Fibroblast of mammary gland (primary cell): ENCODE measurements at regions not wholly inside any gene's neighbourhood (a gene's known extent, or its start where the extent isn't known, plus 50 kb on each side); places are given as distances from the start of the nearest gene placed in this dataset.

Source experiments
- DNase-seq: peaks from one replicate; pipeline ENCODE4 v3.0.0-alpha.2; 2010; ENCODE audit warnings: low read depth
- H3K4me3 ChIP-seq: 2 replicates; pipeline ENCODE4 v1.5.1; 2011; ENCODE audit warnings: low read depth, mild to moderate bottlenecking, low read length, moderate library complexity; ENCODE audit not compliant: control insufficient read depth
- CTCF ChIP-seq: conservative IDR thresholded peaks from 2 replicates; pipeline ENCODE4 v1.5.1; 2011; ENCODE audit warnings: low read depth, low read length, inconsistent platforms; ENCODE audit not compliant: control insufficient read depth, insufficient read depth

- no peak for TF ChIP-seq CTCF
- H3K4me3 ChIP-seq = no peak overlapping the region
- no peak for DNase-seq
Observed at GRCh38 chr9:13876741-13877140, 437.2 kb downstream of the NFIB start.

- no peak for TF ChIP-seq CTCF
- no peak overlapping the region for H3K4me3 ChIP-seq
- DNase-seq = no peak
Observed at GRCh38 chr9:13873203-13873602, 440.7 kb downstream of the NFIB start.

- DNase-seq = no peak
- H3K4me3 ChIP-seq = no peak overlapping the region
- no peak for TF ChIP-seq CTCF
Observed at GRCh38 chr9:13868336-13868735, 445.6 kb downstream of the NFIB start.

- no peak for TF ChIP-seq CTCF
- H3K4me3 ChIP-seq = no peak overlapping the region
- peak; percentile 28 for DNase-seq
Observed at GRCh38 chr9:13865869-13866268, 448.1 kb downstream of the NFIB start.

- H3K4me3 ChIP-seq = no peak overlapping the region
- DNase-seq = peak; percentile 49
- no peak for TF ChIP-seq CTCF
Observed at GRCh38 chr9:13863112-13863511, 450.8 kb downstream of the NFIB start.

GRCh38 chr9:13862654-13863053 lies 451.3 kb downstream of the NFIB start:
- DNase-seq = no peak
- no peak overlapping the region for H3K4me3 ChIP-seq
- TF ChIP-seq CTCF = no peak

- TF ChIP-seq CTCF = no peak
- DNase-seq = peak; percentile 54
- no peak overlapping the region for H3K4me3 ChIP-seq
Observed at GRCh38 chr9:13860946-13861640, 452.8 kb downstream of the NFIB start.
